Prostate gland (tissue), 2 donors: ENCODE measurements at regions not wholly inside any gene's neighbourhood (a gene's known extent, or its start where the extent isn't known, plus 50 kb on each side); places are given as distances from the start of the nearest gene placed in this dataset.
"Not testable (repeated sequence)": the region's sequence is repeated elsewhere in the genome, so short reads cannot be mapped to it uniquely, and the experiment has no call there.

Experiments
- DNase-seq: peaks from one replicate; pipeline ENCODE4 v3.0.0-alpha.2; 2019; ENCODE audit warnings: low spot score
- H3K27ac ChIP-seq, 2 donors: fragments of 200-600 bp; sonication (generic); 2 replicates each; pipeline ENCODE4 v1.5.1; 2017 to 2019
- H3K27me3 ChIP-seq: fragments of 200-600 bp; sonication (generic); replicated peaks from 2 replicates; pipeline ENCODE4 v1.5.1; 2019; ENCODE audit not compliant: insufficient read depth
- H3K36me3 ChIP-seq, 2 donors: fragments of 200-600 bp; sonication (generic); 1 replicate in 1 of 2; 2 replicates in 1 of 2; pipeline versions ENCODE4 v1.5.1 to v1.8.1; 2017 to 2019
- H3K4me1 ChIP-seq: fragments of 200-600 bp; sonication (generic); replicated peaks from 2 replicates; pipeline ENCODE4 v1.5.1; 2019
- H3K4me3 ChIP-seq, 2 donors: fragments of 200-600 bp; sonication (generic); 2 replicates each; pipeline ENCODE4 v1.5.1; 2017 to 2019
- H3K9me3 ChIP-seq: fragments of 200-600 bp; sonication (generic); 2 replicates; pipeline ENCODE4 v1.5.1; 2017
- CTCF ChIP-seq, 4 experiments: fragments of 200-600 bp in 2 of 4; fragments of 450-650 bp in 2 of 4; sonication (generic) in 2 of 4; IDR thresholded peaks; 1 replicate in 3 of 4; 2 replicates in 1 of 4; pipeline ENCODE4 v1.5.1; 2016 to 2019; ENCODE audit warnings: antibody characterized with exemption in 4 of 4, mild to moderate bottlenecking in 2 of 4, moderate library complexity in 2 of 4
- POLR2A ChIP-seq: fragments of 450-650 bp; IDR thresholded peaks from one replicate; pipeline ENCODE4 v1.6.1; 2016; ENCODE audit warnings: antibody characterized with exemption, mild to moderate bottlenecking
- POLR2AphosphoS5 ChIP-seq: sonication (generic); formaldehyde crosslinking; IDR thresholded peaks from one replicate; pipeline ENCODE4 v1.6.1; 2017; ENCODE audit warnings: antibody characterized with exemption
- WGBS: methylation state at CpG from one replicate; pipeline ENCODE4 v1.1.5; 2018; 5-methylcytosine and 5-hydroxymethylcytosine counted together
- intact Hi-C: fragments of 100-400 bp; cut with DNase I; formaldehyde crosslinking; loops from one replicate; pipeline ENCODE4 v1.14.2; 2022

GRCh38 chr4:164350061-164350460 lies 403.9 kb upstream of the SMIM31 start:
- intact Hi-C loops: no loop called here
- TF ChIP-seq POLR2A (no peak), CTCF (IDR thresholded peaks at IDR 0.05) (no peak), POLR2AphosphoS5 (no peak)
- no peaks in the 10 kb centered on the region for H3K27me3 ChIP-seq

GRCh38 chr4:164350716-164351115 lies 403.2 kb upstream of the SMIM31 start:
- H3K36me3 ChIP-seq, H3K4me3 ChIP-seq, DNase-seq, H3K27me3 ChIP-seq, H3K27ac ChIP-seq, intact Hi-C loops, H3K4me1 ChIP-seq, H3K9me3 ChIP-seq: not testable (repeated sequence)
- 93% methylated on average over 24 of the region's 24 CpGs for WGBS

More at GRCh38 chr4:164350061-164350460, 403.9 kb upstream of the SMIM31 start:
- no peak for DNase-seq
- Histone ChIP-seq H3K36me3 (no peaks in the 10 kb centered on the region), H3K4me3 (no peak overlapping the region), H3K9me3 (no peaks in the 10 kb centered on the region), H3K4me1 (no peaks in the 10 kb centered on the region), H3K27ac (no peak overlapping the region)

- intact Hi-C loops: no loop called here
- 61% methylated on average over 2 of the region's 2 CpGs for WGBS
- Histone ChIP-seq H3K27me3 (no peaks in the 10 kb centered on the region), H3K27ac (no peak overlapping the region), H3K4me1 (no peaks in the 10 kb centered on the region), H3K36me3 (no peaks in the 10 kb centered on the region), H3K4me3 (no peak overlapping the region), H3K9me3 (no peaks in the 10 kb centered on the region)
- no peak for DNase-seq
- TF ChIP-seq CTCF (IDR thresholded peaks at IDR 0.05) (no peak), POLR2A (no peak), POLR2AphosphoS5 (no peak)
Measured at GRCh38 chr4:164357957-164358356, 396.0 kb upstream of the SMIM31 start.

GRCh38 chr4:164358400-164358799 lies 395.5 kb upstream of the SMIM31 start:
- Histone ChIP-seq H3K9me3 (no peaks in the 10 kb centered on the region), H3K27ac (no peak overlapping the region), H3K27me3 (no peaks in the 10 kb centered on the region), H3K4me3 (no peak overlapping the region), H3K4me1 (no peaks in the 10 kb centered on the region), H3K36me3 (no peaks in the 10 kb centered on the region)
- WGBS: 76% methylated on average over 1 of the region's 1 CpG
- TF ChIP-seq POLR2AphosphoS5 (no peak), CTCF (IDR thresholded peaks at IDR 0.05) (no peak), POLR2A (no peak)
- DNase-seq: no peak
- intact Hi-C loops: no loop called here

GRCh38 chr4:164359881-164360280 lies 394.1 kb upstream of the SMIM31 start:
- H3K9me3 ChIP-seq: no peaks in the 10 kb centered on the region
- no peaks in the 10 kb centered on the region for H3K4me1 ChIP-seq
- H3K4me3 ChIP-seq: no peak overlapping the region
- no peaks in the 10 kb centered on the region for H3K27me3 ChIP-seq
- TF ChIP-seq POLR2AphosphoS5: no peak
- TF ChIP-seq POLR2A: no peak
- TF ChIP-seq CTCF (IDR thresholded peaks at IDR 0.05): no peak
- 90% methylated on average over 6 of the region's 6 CpGs for WGBS
- intact Hi-C loops: no loop called here
- H3K36me3 ChIP-seq: no peaks in the 10 kb centered on the region
- DNase-seq: no peak
- H3K27ac ChIP-seq: no peak overlapping the region
